ENCODE measurements at regions not wholly inside any gene's neighbourhood (a gene's known extent, or its start where the extent isn't known, plus 50 kb on each side); places are given as distances from the start of the nearest gene placed in this dataset.
"Not testable (repeated sequence)": the region's sequence is repeated elsewhere in the genome, so short reads cannot be mapped to it uniquely, and the experiment has no call there.

- no peak for DNase-seq (ENCODE audit: low read depth)
Observed at GRCh38 chr13:50476577-50477285, 366.8 kb downstream of the DLEU7 start.

DNA sequence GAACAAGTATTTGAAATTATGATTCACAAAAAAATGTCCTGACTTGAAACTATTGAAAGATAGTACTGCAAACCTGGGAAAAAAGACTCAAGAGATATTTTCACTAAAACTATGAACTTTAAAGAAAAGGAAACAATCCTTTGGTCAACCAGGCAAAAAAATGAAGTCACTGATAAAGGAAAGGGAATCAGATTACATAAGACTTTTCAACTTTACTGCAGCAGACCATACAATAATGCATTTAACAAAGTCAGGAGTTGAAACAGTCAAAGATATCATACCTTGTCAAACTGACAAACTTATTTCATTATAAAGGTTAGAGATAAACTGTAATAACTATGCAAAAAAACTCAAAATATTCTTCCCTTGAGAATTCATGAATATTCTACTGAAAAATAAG is 361.6 kb downstream of the DLEU7 start:
- no peak for DNase-seq (ENCODE audit: low read depth)

DNA sequence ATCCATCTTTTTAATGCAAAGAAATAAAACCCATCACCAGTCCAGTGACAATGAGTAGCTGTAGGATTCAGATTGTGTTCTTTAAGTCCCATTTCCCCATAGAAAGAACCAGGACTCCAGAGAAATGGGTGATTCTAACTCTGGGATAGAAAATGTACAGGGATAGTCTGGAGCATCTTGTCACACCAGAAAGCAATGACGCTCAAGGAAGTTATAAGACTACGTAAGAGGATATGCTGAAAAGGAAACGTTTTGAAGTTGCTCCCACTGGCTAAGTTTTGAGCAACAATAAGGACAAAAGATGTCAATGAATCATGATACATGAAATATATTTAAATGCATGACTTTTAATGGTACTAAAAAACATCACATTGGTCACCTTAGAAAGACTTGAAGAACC is 360.1 kb downstream of the DLEU7 start:
- DNase-seq (ENCODE audit: low read depth): no peak

- DNase-seq (ENCODE audit: low read depth): no peak
Observed at GRCh38 chr13:50484472-50485113, 358.9 kb downstream of the DLEU7 start.

- DNase-seq (ENCODE audit: low read depth): peak; percentile 35
Observed at GRCh38 chr13:50485979-50486935, 357.2 kb downstream of the DLEU7 start.

- no peak for DNase-seq (ENCODE audit: low read depth)
Observed at GRCh38 chr13:50493683-50494082, 349.8 kb downstream of the DLEU7 start.

DNA sequence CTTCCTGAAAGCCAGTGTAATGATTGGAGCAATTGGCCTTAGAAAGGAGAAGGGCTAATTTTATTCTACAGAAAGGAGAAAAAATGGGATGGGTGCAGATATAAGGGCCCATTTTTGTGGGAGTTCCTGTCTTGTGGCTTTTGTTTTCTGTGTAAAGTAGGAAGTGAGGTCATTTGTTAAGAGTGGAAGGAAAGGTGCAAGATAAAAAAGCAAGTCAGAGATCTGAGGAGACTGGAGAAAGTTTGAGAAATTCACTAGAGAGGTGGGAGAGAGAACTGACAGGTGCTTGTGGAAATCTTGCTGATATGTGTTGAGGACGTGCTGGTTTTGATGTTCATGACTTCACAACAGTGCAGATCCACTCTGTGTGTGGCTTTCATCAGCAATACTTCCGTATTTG is 349.4 kb downstream of the DLEU7 start:
- DNase-seq (ENCODE audit: low read depth): no peak

- not testable (repeated sequence) for DNase-seq (ENCODE audit: low read depth)
Observed at GRCh38 chr13:50503212-50503611, 340.3 kb downstream of the DLEU7 start.

GRCh38 chr13:50509167-50509566 is 334.3 kb downstream of the DLEU7 start:
- DNase-seq (ENCODE audit: low read depth): no peak

DNA sequence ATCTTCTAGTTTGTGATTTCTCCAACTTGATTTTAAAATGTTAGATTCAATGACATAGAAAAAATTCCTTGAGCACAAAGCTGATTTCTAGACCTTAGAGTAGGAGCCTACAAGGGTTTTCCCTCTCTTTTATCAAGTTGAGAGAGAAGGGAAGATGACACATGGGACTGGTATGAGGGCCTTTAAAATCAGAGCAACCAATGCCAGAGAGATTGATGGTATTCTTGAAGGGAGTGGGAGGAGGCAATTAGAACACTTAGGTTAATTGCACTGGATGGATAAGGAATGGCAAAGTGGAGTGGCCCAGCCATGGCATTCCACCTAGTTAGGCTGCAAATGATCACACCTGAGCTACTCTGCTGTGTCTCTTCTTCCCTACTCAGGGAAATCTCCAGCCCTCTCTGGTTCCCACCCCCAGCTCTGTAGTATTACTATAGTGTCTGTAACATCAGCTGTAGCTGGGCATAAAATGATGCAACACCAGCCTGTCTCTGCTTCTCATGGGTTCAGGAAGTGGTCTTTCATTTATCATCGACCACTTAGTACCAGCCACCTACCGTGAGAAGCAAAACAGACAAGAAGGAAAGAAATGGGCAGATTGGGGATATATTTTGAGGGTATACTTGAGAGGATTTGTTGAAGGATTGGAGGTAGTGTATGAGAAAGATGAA is 333.6 kb downstream of the DLEU7 start:
- no peak for DNase-seq (ENCODE audit: low read depth)

GRCh38 chr13:50510885-50511545 is 332.5 kb downstream of the DLEU7 start:
- not testable (repeated sequence) for DNase-seq (ENCODE audit: low read depth)

DNA sequence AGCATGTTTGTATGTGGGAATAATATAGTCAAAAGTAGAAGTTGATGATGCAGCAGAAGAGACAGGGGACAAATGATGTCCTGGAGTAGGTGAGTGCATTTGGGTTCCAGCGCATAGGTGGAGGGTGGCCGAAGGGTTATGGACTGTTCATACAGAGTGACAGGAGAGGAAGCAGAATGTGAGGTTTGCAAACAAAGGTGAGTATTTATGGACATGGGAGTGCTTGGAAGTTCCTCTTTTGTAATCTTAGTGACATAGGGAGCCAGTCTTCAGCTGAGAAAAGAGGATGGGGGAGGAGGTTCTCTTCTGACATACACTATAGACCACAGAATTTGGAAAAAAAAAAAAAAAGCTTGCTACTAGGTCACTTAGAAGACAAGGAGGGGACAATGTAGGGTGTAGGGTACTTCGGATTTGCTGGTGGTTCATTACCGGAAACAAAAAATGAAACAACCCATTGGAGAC is 331.6 kb downstream of the DLEU7 start:
- no peak for DNase-seq (ENCODE audit: low read depth)

DNA sequence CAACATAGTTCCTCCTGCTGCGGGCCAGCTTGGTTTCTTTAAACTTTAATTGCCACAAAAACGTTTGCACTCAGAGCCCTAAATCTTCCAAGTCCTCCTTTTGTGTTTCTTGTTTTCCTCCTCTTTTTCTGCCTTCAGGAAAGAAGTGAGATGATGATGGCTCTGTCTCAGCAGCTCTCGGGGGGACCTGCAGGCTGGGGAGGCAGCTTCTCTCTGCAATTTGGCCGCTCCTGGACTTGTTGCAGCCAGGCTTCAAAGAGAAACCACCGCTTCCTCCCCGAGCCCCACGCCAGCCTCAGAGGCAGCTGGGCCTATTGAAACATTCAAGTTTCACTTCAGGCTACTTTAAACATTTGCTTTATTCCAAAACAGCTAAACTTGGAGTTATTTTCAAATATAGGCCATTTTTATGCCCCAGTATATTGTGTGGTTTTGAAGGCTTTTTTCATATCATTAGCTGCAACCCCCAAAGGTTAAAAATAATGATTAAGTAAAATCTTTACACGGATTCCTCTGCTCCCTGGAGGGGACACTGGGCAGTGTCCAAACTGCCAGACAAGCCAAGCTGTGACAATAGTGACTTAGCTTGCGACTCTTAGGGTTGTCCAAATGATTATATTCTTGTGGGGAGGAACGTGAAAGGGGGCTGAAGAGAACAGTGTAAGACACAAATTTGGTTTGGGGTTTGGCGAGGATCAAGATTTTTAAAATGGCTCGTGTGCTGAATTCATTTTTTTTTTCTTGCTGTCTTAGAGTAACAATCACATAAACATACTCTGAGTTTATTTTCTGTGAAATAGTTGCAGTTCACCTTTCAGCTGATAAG is 330.8 kb downstream of the DLEU7 start:
- DNase-seq (ENCODE audit: low read depth): peak; percentile 68

DNA sequence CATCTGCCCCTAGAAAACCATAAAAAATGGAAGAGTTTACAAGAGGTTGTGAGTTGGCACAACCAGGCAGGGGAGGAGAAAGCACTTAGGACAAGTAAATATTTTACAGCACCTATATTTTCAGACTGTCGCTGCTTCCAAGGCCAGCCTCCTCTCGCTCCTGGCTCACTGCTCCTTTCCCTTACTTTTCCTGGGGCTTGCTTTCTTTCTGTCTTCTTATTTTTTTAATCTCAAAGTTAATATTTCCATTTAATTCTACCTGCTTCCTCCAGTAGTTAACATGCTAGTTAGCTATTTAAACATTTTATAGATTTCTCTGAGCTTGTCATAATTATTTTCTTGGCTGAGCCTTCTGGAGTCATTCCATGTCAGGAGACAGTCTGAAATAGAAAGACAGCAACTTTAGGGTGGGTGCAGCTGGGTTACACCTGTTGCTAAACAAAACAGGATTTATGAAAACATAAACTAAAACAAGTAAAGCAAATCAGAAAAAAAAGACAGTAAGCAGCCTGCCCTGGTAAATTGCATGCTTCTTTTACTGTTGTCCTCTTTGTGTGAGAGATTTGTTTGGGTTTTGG is 330.1 kb downstream of the DLEU7 start:
- peak; percentile 42 for DNase-seq (ENCODE audit: low read depth)

GRCh38 chr13:50514249-50514648 is 329.2 kb downstream of the DLEU7 start:
- no peak for DNase-seq (ENCODE audit: low read depth)

- DNase-seq (ENCODE audit: low read depth): peak; percentile 40
Observed at GRCh38 chr13:50518131-50518530, 325.4 kb downstream of the DLEU7 start.

- DNase-seq (ENCODE audit: low read depth): peak; percentile 75
Observed at GRCh38 chr13:50518781-50519201, 324.7 kb downstream of the DLEU7 start.

DNA sequence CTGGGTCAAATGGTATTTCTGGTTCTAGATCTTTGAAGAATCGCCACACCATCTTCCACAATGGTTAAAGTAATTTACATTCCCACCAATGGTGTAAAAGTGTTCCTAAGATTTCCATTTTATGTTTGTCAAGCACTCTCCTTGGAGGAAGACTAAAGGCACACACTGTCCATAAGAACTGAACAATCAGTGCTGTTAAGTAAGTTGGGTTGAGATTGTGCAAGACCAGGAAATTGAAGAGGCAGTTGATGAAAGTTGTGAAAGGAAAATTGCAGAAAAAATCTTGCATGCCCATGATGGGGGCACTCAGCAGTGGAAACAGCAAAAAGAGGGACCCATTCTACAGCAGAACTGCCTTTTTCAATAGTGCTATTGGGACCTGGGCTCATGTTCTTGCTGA is 323.6 kb downstream of the DLEU7 start:
- no peak for DNase-seq (ENCODE audit: low read depth)

Data from myocyte (in vitro differentiated cells).